ENCODE measurements at regions not wholly inside any gene's neighbourhood (a gene's known extent, or its start where the extent isn't known, plus 50 kb on each side); places are given as distances from the start of the nearest gene placed in this dataset.

DNA sequence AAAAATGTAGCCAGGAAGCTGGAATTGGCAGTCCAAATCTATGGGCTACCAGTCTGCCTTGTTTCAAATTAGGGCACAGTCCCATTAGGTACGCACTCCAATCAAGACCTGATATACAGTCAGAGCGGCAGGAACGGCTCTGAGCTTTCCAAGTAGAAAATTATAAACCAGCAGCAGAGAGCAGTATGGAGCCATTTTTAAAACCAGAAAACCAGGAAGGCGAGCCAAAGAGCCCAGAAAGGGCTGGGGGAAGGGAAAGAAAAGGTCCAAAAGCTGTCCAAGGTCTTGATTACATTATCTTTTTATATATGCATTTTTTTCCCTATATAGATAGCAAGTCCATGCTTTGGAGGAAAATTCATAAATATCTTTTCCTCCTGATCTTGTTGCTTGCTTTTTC is 719.0 kb downstream of the RWDD3 start:
- CTCF ChIA-PET: no interaction called here
- Mint-ChIP-seq H3K4me3 (no peak overlapping the region), H3K4me1 (ENCODE audit: low read depth) (no peaks in the 10 kb centered on the region), H3K9me3 (peaks cover 6% of the 10 kb centered on the region), H3K27me3 (no peaks in the 10 kb centered on the region), H3K27ac (no peak overlapping the region), H3K36me3 (ENCODE audit: low read depth) (no peaks in the 10 kb centered on the region)
- POLR2A ChIA-PET: no interaction called here
- DNase-seq (no peak), ATAC-seq (no peak)
- TF ChIP-seq, protein P1, sequence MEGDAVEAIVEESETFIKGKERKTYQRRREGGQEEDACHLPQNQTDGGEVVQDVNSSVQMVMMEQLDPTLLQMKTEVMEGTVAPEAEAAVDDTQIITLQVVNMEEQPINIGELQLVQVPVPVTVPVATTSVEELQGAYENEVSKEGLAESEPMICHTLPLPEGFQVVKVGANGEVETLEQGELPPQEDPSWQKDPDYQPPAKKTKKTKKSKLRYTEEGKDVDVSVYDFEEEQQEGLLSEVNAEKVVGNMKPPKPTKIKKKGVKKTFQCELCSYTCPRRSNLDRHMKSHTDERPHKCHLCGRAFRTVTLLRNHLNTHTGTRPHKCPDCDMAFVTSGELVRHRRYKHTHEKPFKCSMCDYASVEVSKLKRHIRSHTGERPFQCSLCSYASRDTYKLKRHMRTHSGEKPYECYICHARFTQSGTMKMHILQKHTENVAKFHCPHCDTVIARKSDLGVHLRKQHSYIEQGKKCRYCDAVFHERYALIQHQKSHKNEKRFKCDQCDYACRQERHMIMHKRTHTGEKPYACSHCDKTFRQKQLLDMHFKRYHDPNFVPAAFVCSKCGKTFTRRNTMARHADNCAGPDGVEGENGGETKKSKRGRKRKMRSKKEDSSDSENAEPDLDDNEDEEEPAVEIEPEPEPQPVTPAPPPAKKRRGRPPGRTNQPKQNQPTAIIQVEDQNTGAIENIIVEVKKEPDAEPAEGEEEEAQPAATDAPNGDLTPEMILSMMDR (IDR thresholded peaks at IDR 0.05): no peak
- intact Hi-C loops (cut with micrococcal nuclease): no loop called here

DNA sequence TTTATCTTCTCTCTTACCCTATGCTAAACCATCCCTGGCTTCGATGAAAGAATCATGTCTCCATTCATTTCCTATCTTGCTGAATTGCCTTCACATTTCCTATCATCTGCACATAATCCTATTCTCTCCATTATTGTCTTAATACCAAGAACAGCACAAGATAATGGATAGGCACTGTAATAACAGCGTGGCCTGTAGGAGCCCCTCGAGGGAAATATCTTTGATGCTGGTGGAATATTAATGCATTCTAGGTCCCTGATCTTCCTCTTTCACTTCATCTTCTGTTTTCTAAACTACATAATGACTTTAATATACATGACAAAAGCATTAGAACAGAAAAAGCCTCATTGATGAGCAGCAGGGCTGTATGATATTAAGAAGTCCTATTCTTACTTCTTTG is 720.6 kb downstream of the RWDD3 start:
- Mint-ChIP-seq H3K27me3 (no peaks in the 10 kb centered on the region), H3K9me3 (peaks cover 14% of the 10 kb centered on the region), H3K4me3 (no peak overlapping the region), H3K36me3 (ENCODE audit: low read depth) (no peaks in the 10 kb centered on the region), H3K27ac (no peak overlapping the region), H3K4me1 (ENCODE audit: low read depth) (no peaks in the 10 kb centered on the region)
- ChIA-PET POLR2A (no interaction called here), CTCF (no interaction called here)
- DNase-seq (no peak), ATAC-seq (no peak)
- intact Hi-C loops (cut with micrococcal nuclease): no loop called here
- TF ChIP-seq, protein P1 (IDR thresholded peaks at IDR 0.05): no peak

DNA sequence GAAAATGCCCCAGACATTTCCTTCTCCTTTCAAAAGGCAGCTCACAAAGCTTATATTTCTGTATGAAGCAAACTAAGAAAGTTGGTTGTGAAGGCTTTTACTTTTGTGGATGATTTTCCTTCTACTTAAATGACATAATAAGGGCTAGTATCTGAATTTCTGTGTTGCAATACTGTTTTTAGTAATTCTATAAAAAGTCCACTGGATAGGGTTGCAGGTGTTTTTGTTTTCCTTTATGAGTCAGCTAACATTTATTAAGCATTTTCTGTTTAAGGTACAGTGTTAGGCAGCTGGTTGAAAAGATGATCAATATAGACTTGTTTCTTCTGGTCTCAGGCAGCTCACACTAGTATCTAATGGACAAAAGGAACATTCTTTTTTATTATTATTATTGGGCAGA is 722.2 kb downstream of the RWDD3 start:
- Mint-ChIP-seq H3K4me1 (ENCODE audit: low read depth) (no peaks in the 10 kb centered on the region), H3K4me3 (no peak overlapping the region), H3K9me3 (peaks cover 16% of the 10 kb centered on the region), H3K27ac (no peak overlapping the region), H3K27me3 (no peaks in the 10 kb centered on the region), H3K36me3 (ENCODE audit: low read depth) (no peaks in the 10 kb centered on the region)
- POLR2A ChIA-PET: no interaction called here
- no peak for ATAC-seq
- intact Hi-C loops (cut with micrococcal nuclease): no loop called here
- CTCF ChIA-PET: no interaction called here
- TF ChIP-seq, protein P1 (IDR thresholded peaks at IDR 0.05): no peak
- DNase-seq: no peak

DNA sequence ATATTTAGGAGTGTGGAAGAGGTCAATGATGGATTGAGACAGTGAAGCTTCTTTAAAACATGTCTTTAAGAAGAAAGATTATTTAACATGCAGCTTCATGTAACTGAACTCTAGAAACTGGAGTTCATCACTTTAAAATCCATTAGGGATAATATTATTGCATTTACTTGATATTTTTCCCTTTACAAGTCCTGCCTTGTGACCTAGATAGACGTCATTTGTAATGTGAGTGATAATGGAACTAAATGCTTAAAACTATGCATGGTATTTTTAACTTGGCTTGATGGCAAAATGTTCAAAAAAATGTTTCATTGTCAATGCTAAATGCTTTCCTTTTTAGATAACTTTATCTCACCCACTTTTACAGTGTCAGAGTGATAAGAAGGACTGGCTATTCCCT is 723.7 kb downstream of the RWDD3 start:
- TF ChIP-seq, protein P1 (IDR thresholded peaks at IDR 0.05): no peak
- Mint-ChIP-seq H3K27me3 (no peaks in the 10 kb centered on the region), H3K4me1 (ENCODE audit: low read depth) (no peaks in the 10 kb centered on the region), H3K36me3 (ENCODE audit: low read depth) (no peaks in the 10 kb centered on the region), H3K9me3 (peaks cover 17% of the 10 kb centered on the region), H3K27ac (no peak overlapping the region), H3K4me3 (no peak overlapping the region)
- ChIA-PET POLR2A (no interaction called here), CTCF (no interaction called here)
- ATAC-seq (no peak), DNase-seq (no peak)
- intact Hi-C loops (cut with micrococcal nuclease): no loop called here

DNA sequence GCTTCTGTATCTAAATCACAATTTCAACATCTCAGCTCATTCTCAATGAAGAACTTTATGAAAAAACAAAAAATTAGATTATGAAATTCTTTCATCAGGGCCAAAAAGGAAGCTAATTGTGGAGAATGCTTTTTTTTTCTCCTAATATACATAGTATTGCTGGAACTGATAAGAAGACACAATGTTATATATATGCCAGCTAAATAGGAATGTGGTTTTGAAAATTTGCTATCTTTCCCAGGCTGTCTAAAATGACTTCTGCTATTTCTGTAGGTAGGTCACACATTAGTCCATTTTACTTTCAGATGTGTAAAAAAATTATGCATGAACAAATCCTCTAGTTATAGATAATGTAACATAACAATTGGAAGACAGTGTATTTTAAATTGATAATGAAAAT is 732.9 kb downstream of the RWDD3 start:
- Mint-ChIP-seq H3K4me1 (ENCODE audit: low read depth) (no peaks in the 10 kb centered on the region), H3K4me3 (no peak overlapping the region)
- intact Hi-C loops (cut with micrococcal nuclease): no loop called here

More for the DNA sequence above, 732.9 kb downstream of the RWDD3 start:
- no peaks in the 10 kb centered on the region for H3K27me3 Mint-ChIP-seq
- ATAC-seq: no peak
- TF ChIP-seq, protein P1 (IDR thresholded peaks at IDR 0.05): no peak
- no peak for DNase-seq
- H3K36me3 Mint-ChIP-seq (ENCODE audit: low read depth): no peaks in the 10 kb centered on the region
- no peak overlapping the region for H3K27ac Mint-ChIP-seq
- ChIA-PET POLR2A (no interaction called here), CTCF (no interaction called here)
- H3K9me3 Mint-ChIP-seq: peaks cover 15% of the 10 kb centered on the region

All from activated CD8-positive, alpha-beta T cell treated with anti-CD3 and anti-CD28 coated beads for 36 hours (primary cell).